ENCODE measurements at regions not wholly inside any gene's neighbourhood (a gene's known extent, or its start where the extent isn't known, plus 50 kb on each side); places are given as distances from the start of the nearest gene placed in this dataset.
A peak's percentile ranks its signal among the peaks of the same experiment; 100 is the strongest.
"Not testable (repeated sequence)": the region's sequence is repeated elsewhere in the genome, so short reads cannot be mapped to it uniquely, and the experiment has no call there.

- DNase-seq (ENCODE audit: low spot score) = no peak
Observed at GRCh38 chr4:26213317-26213716, 107.5 kb upstream of the RBPJ start.

- no peak for DNase-seq (ENCODE audit: low spot score)
Observed at GRCh38 chr4:26214994-26215393, 105.8 kb upstream of the RBPJ start.

- DNase-seq (ENCODE audit: low spot score) = no peak
Observed at GRCh38 chr4:26215725-26216124, 105.1 kb upstream of the RBPJ start.

GRCh38 chr4:26217481-26217880 lies 103.3 kb upstream of the RBPJ start:
- DNase-seq (ENCODE audit: low spot score) = no peak

- peak; percentile 68 for DNase-seq (ENCODE audit: low spot score)
Observed at GRCh38 chr4:26217961-26218676, 102.7 kb upstream of the RBPJ start.

DNA sequence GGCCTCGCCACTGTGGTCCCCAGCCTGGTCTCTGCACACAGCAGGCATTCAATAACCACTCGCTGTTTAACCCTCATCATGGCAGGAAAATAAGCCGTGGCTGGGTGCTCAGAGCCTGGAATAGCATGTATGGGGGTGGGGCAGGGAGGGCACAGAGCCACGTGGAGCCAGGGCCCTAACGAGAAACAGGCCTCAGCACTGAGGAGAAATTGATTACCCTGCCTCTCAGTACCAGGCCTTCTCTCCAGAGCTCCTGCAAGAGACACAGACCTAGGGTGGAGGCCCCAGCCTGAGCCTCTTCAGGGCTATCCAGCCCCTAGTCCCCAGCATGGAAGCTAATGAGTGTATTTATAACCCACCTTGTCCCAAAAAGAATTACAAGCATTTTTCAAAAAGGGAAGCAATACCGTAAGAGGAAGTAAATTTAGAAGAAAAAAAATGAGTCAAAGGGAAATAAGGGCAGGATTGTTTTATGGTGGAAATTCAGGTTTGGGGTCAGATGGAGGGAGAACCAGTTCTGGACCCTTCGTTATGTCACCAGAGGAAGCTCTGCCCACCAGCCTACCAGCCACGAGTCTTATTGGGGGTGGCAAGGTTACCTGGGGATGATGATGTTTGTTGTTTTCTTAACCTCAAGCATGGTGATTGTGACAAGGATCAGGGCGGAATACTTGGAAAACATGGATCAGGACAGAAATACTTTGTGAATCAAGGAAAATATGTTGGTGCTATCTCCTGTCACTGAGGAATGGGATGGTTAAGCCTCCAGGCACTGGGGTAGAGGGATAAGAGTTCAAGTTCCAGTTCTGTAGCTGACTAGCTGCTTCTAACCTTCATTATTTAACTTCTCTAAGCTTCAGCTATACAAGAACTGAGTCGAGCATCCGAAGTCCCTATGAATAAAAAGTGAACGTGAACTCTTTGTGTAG lies 101.9 kb upstream of the RBPJ start:
- DNase-seq (ENCODE audit: low spot score) = peak; percentile 33

GRCh38 chr4:26220696-26221095 lies 100.1 kb upstream of the RBPJ start:
- peak; percentile 45 for DNase-seq (ENCODE audit: low spot score)

DNA sequence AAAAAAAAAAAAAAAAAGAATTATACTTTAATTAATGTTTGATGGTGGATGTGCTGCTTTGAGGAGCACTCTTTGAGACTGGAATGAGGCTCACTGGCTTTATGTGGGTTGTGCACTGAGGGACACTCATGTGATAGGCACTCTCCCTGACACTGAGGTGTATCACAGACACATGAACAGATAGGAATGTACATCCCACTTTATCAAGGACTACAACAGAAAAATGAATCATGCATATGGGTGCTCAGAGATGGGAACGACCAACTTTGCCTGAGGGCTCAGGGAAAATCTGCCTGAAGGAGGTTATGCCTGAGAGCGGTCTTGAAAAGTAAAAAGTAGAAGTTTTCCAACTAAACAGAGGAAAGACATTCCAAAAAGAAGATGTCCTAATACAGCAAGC lies 97.7 kb upstream of the RBPJ start:
- DNase-seq (ENCODE audit: low spot score) = no peak

DNA sequence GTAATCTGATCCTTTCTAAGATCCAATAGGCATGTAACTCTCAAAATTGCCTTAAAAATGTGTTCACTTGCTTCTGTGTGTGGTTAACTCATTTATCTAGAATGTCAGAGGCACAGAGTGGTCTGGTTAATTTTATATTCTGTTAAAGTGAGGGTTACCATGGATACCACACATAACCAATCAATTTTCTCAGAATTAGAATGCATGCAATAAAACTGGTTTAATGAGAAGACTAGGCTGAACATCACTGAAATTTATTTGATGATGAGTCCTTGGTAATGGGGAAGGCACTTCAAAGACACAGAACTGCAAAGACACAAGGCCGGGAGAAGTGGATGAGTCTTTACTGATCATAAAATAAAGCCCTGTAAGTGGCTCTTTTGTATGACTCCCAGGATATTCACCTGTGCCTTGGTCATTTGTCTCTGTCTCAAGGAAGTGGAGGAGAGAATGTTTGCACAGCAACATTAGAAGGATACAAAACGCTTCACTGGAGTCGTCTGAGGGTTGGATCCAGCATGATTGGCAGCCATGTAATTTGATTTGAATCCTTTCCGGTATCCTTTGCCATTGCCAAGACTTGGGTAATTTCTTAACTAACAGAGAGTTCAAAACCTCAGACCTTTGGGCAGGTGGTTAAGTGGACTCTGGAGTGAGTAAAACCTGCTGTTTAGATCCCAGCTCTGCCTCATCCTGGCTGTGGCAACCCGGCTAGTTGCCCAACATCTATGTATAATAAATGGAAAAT lies 94.0 kb upstream of the RBPJ start:
- DNase-seq (ENCODE audit: low spot score) = no peak

GRCh38 chr4:26227601-26228229 lies 93.1 kb upstream of the RBPJ start:
- DNase-seq (ENCODE audit: low spot score) = no peak

DNA sequence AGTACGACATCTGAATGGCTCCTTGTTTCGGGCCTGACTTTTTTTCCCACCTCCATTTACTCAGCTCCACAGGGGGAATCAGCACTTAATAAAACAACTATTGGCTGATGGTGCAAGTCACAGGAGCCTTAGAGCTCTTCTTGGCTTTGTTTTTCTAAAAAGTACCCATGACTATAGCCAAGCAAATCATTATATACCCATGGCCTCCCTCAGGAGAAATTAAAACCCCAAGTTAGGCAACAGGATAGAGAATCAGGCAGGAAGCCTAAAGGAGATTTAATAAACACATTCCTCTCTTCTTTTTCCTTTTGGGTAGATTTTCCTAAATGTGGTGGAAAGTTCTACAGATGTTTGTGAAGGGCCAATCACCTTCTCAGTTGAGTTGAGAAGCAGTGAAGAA lies 91.9 kb upstream of the RBPJ start:
- no peak for DNase-seq (ENCODE audit: low spot score)

GRCh38 chr4:26229974-26230373 lies 90.8 kb upstream of the RBPJ start:
- DNase-seq (ENCODE audit: low spot score) = no peak

- DNase-seq (ENCODE audit: low spot score) = no peak
Observed at GRCh38 chr4:26233350-26233749, 87.5 kb upstream of the RBPJ start.

DNA sequence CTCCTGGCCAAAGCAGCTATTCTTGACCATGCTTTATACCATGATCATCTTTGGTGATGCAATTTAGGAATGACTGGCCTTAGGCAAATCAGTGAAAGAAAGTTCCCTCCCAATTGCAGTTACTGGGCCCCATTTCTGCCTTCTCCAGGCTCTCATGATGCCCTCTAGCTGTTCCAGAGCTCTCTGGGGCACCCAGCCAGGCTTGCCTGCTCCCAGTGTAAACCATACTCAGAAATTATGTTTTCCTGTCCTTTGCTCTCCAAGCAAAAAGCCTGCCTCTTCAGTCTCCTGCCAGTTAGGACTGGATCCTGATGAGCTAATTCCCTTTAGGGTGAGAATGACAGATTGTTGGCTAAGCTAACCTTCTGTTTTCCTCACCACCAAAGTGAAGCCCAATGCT lies 85.3 kb upstream of the RBPJ start:
- peak; percentile 63 for DNase-seq (ENCODE audit: low spot score)

DNA sequence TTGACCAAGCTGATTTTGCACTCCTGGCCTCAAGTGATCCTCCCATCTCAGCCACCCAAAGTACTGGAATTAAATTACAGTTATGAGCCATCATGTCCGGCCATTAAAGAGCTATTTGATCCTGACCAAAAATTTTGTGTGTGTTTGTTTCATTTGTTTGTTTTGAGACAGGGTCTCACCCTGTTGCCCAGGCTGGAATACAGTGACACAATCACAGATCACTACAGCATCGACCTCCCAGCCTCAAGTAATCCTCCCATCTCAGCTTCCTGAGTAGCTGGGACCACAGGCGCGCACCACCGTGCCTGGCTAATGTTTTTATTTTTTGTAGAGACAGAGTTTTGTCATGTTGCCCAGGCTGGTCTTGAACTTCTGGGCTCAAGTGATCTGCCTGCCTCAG lies 82.9 kb upstream of the RBPJ start:
- no peak for DNase-seq (ENCODE audit: low spot score)

DNA sequence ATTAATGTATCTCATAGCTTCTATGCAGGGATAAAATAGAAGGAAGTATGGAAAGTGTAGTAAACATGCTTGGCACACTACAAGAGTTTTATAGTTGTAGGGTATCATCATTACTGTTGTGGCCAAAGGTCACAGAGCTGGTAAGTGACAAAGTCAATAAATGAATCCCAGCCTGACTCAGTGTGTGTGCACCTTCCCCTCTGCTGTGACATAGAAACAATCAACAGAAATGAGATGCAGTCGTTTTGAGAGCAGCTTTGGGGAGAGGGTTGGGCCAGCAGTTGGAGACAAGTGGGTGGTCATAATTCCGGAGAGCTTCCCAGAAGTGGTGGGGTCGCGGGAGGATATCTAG lies 82.4 kb upstream of the RBPJ start:
- no peak for DNase-seq (ENCODE audit: low spot score)

GRCh38 chr4:26238778-26239679 lies 81.8 kb upstream of the RBPJ start:
- DNase-seq (ENCODE audit: low spot score) = peak; percentile 36

- peak; percentile 36 for DNase-seq (ENCODE audit: low spot score)
Observed at GRCh38 chr4:26239801-26240200, 81.0 kb upstream of the RBPJ start.

DNA sequence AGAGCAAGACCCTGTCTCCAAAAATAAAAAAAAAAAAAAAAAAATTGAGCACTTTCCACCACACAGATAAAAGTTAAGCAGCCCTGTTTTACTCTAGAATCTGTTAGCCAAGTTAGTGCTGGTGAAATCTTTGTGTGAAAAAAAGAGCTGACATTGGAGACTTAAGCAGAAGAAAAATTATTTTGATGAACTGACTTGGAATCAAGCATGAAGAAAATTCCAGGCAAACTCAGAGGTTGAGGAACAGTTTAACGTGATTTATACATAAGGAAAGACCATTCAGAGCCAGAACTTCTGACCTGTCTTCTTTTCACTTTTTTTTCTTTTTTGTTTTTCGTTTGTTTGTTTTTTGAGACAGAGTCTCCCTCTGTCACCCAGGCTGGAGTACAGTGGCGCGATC lies 79.6 kb upstream of the RBPJ start:
- DNase-seq (ENCODE audit: low spot score) = no peak

DNA sequence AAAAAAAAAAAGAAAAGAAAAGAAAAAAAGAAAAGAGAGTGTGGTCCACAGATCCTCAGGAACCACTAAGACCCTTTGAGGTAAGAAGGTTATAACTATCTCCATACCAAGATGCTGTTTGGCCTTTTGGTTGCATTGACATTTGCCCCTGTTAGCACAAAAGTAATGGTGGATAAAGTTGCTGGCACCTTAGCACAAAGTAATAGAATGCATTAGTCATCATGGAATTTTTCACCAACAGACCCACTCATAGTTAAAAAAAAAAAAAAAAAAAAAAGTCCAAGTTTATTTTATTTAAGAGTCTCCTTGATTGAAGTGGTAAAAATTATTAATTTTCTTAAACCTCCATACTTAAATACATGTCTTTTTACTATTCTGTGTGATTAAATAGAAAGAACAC lies 78.4 kb upstream of the RBPJ start:
- DNase-seq (ENCODE audit: low spot score) = peak; percentile 45

GRCh38 chr4:26244138-26244537 lies 76.7 kb upstream of the RBPJ start:
- DNase-seq (ENCODE audit: low spot score) = not testable (repeated sequence)
